OCI-LY1 (cell line): ENCODE measurements at regions not wholly inside any gene's neighbourhood (a gene's known extent, or its start where the extent isn't known, plus 50 kb on each side); places are given as distances from the start of the nearest gene placed in this dataset.

Experiments
- EZH2 ChIP-seq: fragments of 200-600 bp; sonication (generic), shearing (Covaris generic); IDR thresholded peaks from 2 replicates; pipeline ENCODE4 v1.8.0; 2017; ENCODE audit warnings: borderline replicate concordance, mixed run types, mild to moderate bottlenecking, antibody characterized with exemption, low read length, moderate library complexity, mixed read lengths
- TF ChIP-seq, protein P1 (sequence below): fragments of 200-600 bp; sonication (generic), shearing (Covaris generic); IDR thresholded peaks from 2 replicates; pipeline ENCODE4 v1.5.1; 2017; ENCODE audit warnings: mild to moderate bottlenecking, antibody characterized with exemption, low read length, moderate library complexity, mixed read lengths

DNA sequence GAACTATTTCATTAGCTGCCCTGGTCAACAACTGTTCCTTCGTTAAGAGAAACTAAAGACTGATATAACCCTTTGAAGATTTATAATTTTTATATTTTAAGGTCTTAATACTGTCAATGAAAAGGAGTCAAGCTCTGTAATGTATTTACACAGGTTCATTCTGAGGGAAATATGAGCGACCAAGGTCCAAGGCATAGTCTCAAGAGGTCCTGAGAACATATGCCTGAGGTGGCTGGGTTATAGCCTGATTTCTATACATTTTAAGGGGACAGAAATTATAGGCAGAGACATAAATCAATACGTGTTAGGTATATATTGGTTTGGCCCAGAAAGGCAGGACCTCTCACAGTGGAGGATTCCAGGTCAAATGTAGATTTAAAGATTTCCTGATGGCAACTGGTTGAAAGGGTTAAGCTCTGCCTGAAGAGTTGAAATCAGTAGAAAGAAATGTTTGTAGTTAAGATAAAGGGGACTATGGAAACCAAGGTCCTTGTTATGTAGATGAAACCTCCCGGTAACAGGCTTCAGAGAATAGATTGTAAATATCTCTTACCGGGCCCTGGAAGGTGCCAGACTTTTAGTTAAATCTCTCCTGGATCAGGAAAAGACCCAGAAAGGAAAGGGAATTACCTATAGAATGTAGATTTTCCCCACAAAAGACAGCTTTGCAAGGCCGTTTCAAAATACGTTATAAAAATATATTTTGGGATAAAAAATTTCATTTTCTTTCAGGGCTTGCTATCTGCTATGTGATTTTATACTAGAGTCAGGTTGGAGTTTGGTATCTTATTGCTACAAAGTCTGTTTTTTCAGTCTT is 107.3 kb upstream of the PRLR start:
- TF ChIP-seq, protein P1, sequence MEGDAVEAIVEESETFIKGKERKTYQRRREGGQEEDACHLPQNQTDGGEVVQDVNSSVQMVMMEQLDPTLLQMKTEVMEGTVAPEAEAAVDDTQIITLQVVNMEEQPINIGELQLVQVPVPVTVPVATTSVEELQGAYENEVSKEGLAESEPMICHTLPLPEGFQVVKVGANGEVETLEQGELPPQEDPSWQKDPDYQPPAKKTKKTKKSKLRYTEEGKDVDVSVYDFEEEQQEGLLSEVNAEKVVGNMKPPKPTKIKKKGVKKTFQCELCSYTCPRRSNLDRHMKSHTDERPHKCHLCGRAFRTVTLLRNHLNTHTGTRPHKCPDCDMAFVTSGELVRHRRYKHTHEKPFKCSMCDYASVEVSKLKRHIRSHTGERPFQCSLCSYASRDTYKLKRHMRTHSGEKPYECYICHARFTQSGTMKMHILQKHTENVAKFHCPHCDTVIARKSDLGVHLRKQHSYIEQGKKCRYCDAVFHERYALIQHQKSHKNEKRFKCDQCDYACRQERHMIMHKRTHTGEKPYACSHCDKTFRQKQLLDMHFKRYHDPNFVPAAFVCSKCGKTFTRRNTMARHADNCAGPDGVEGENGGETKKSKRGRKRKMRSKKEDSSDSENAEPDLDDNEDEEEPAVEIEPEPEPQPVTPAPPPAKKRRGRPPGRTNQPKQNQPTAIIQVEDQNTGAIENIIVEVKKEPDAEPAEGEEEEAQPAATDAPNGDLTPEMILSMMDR: no peak
- no peak for TF ChIP-seq EZH2
